Sigmoid colon (tissue), 6 donors: ENCODE measurements at regions not wholly inside any gene's neighbourhood (a gene's known extent, or its start where the extent isn't known, plus 50 kb on each side); places are given as distances from the start of the nearest gene placed in this dataset.

Experiments used
- DNase-seq: peaks from one replicate; pipeline ENCODE4 v3.0.0-alpha.2; 2019
- H3K27ac ChIP-seq, 4 donors: fragments of 200-600 bp; sonication (generic); one replicate each; pipeline ENCODE4 v1.5.1; 2016 to 2019; ENCODE audit warnings: mild to moderate bottlenecking in 1 of 4
- H3K27me3 ChIP-seq, 3 donors: fragments of 200-600 bp; sonication (generic); one replicate each; pipeline ENCODE4 v1.5.1; 2019; ENCODE audit warnings: mild to moderate bottlenecking in 1 of 3
- H3K36me3 ChIP-seq, 4 donors: fragments of 200-600 bp; sonication (generic); one replicate each; pipeline ENCODE4 v1.5.1; 2016 to 2019
- H3K4me1 ChIP-seq, 4 donors: fragments of 200-600 bp; sonication (generic); one replicate each; pipeline ENCODE4 v1.5.1; 2017 to 2019
- H3K4me3 ChIP-seq, 4 donors: fragments of 200-600 bp; sonication (generic); one replicate each; pipeline ENCODE4 v1.5.1; 2017 to 2019; ENCODE audit warnings: mild to moderate bottlenecking in 2 of 4, moderate library complexity in 1 of 4
- H3K9me3 ChIP-seq, 4 donors: fragments of 200-600 bp in 3 of 4; sonication (generic) in 3 of 4; one replicate each; pipeline versions ENCODE4 v1.5.1 to v1.6.1; 2013 to 2019
- CTCF ChIP-seq, 4 experiments: fragments of 450-650 bp in 3 of 4; fragments of 200-600 bp in 1 of 4; IDR thresholded peaks; one replicate each; pipeline ENCODE4 v1.5.1; 2016 to 2019; ENCODE audit warnings: antibody characterized with exemption in 4 of 4, mild to moderate bottlenecking in 3 of 4, moderate library complexity in 2 of 4
- EP300 ChIP-seq, 4 donors: sonication (generic); formaldehyde crosslinking; IDR thresholded peaks; one replicate each; pipeline ENCODE4 v1.6.1; 2017; ENCODE audit warnings: antibody characterized with exemption in 4 of 4
- POLR2A ChIP-seq, 2 donors: fragments of 450-650 bp; IDR thresholded peaks; one replicate each; pipeline ENCODE4 v1.6.1; 2016; ENCODE audit warnings: antibody characterized with exemption in 2 of 2, mild to moderate bottlenecking in 2 of 2, moderate library complexity in 2 of 2
- POLR2AphosphoS5 ChIP-seq, 4 donors: sonication (generic); formaldehyde crosslinking; IDR thresholded peaks; one replicate each; pipeline ENCODE4 v1.6.1; 2017; ENCODE audit warnings: antibody characterized with exemption in 4 of 4
- WGBS, 2 donors: extraction: QIAGEN DNeasy Blood & Tissue Kit; methylation state at CpG; one replicate each; pipeline ENCODE4 v1.1.7; 2013; 5-methylcytosine and 5-hydroxymethylcytosine counted together
- intact Hi-C: fragments of 100-400 bp; cut with DNase I; formaldehyde crosslinking; loops from one replicate; pipeline ENCODE4 v1.15.1; 2023
- donor health status: healthy with polysubstance abuse.
- donor health status: healthy.

- H3K27me3 ChIP-seq, result no peaks in the 10 kb centered on the region
- no peaks in the 10 kb centered on the region for H3K9me3 ChIP-seq
- intact Hi-C loops, result no loop called here
- no peak overlapping the region for H3K27ac ChIP-seq
- TF ChIP-seq EP300 (IDR thresholded peaks at IDR 0.05) (no peak), POLR2AphosphoS5 (IDR thresholded peaks at IDR 0.05) (no peak), POLR2A (IDR thresholded peaks at IDR 0.05) (no peak), CTCF (IDR thresholded peaks at IDR 0.05) (no peak)
- 86 to 91% methylated on average over 2 of the region's 2 CpGs for WGBS, 2 donors
- no peak overlapping the region for H3K4me3 ChIP-seq
- H3K4me1 ChIP-seq, result no peaks in the 10 kb centered on the region
- DNase-seq, result no peak
- H3K36me3 ChIP-seq, result no peaks in the 10 kb centered on the region
Measured at GRCh38 chr3:76078101-76078500, 292.8 kb upstream of the ZNF717 start.

GRCh38 chr3:76083992-76084391 lies 298.6 kb upstream of the ZNF717 start:
- TF ChIP-seq CTCF (IDR thresholded peaks at IDR 0.05) (no peak), POLR2AphosphoS5 (IDR thresholded peaks at IDR 0.05) (no peak), EP300 (IDR thresholded peaks at IDR 0.05) (no peak), POLR2A (IDR thresholded peaks at IDR 0.05) (no peak)
- Histone ChIP-seq H3K36me3 (no peaks in the 10 kb centered on the region), H3K4me1 (no peaks in the 10 kb centered on the region), H3K27ac (no peak overlapping the region), H3K27me3 (no peaks in the 10 kb centered on the region), H3K9me3 (peaks cover 0 to 5% (median under 1%) of the 10 kb centered on the region in 4 donors), H3K4me3 (no peak overlapping the region)
- no peak for DNase-seq
- intact Hi-C loops, result no loop called here
- 78 to 81% methylated on average over 3 of the region's 3 CpGs for WGBS, 2 donors

GRCh38 chr3:76096036-76096435 lies 310.7 kb upstream of the ZNF717 start:
- Histone ChIP-seq H3K27me3 (no peaks in the 10 kb centered on the region), H3K4me3 (no peak overlapping the region), H3K27ac (no peak overlapping the region), H3K4me1 (no peaks in the 10 kb centered on the region), H3K36me3 (no peaks in the 10 kb centered on the region), H3K9me3 (no peaks in the 10 kb centered on the region)
- 42 to 67% methylated on average over 3 of the region's 3 CpGs for WGBS, 2 donors
- intact Hi-C loops, result no loop called here
- TF ChIP-seq EP300 (IDR thresholded peaks at IDR 0.05), result no peak
- TF ChIP-seq CTCF (IDR thresholded peaks at IDR 0.05), result no peak
- no peak for TF ChIP-seq POLR2AphosphoS5 (IDR thresholded peaks at IDR 0.05)
- TF ChIP-seq POLR2A (IDR thresholded peaks at IDR 0.05), result no peak
- no peak for DNase-seq

- Histone ChIP-seq H3K27ac (no peak overlapping the region), H3K9me3 (no peaks in the 10 kb centered on the region), H3K4me1 (no peaks in the 10 kb centered on the region), H3K27me3 (no peaks in the 10 kb centered on the region), H3K4me3 (no peak overlapping the region), H3K36me3 (no peaks in the 10 kb centered on the region)
- no peak for DNase-seq
- WGBS, 2 donors, result 70 to 74% methylated on average over 7 of the region's 7 CpGs
- TF ChIP-seq POLR2A (IDR thresholded peaks at IDR 0.05), result no peak
- TF ChIP-seq EP300 (IDR thresholded peaks at IDR 0.05), result no peak
- no peak for TF ChIP-seq POLR2AphosphoS5 (IDR thresholded peaks at IDR 0.05)
- no peak for TF ChIP-seq CTCF (IDR thresholded peaks at IDR 0.05)
- intact Hi-C loops, result no loop called here
Measured at GRCh38 chr3:76096836-76097588, 311.7 kb upstream of the ZNF717 start.

GRCh38 chr3:76097589-76097969 lies 312.2 kb upstream of the ZNF717 start:
- TF ChIP-seq POLR2AphosphoS5 (IDR thresholded peaks at IDR 0.05) (no peak), CTCF (IDR thresholded peaks at IDR 0.05) (no peak), EP300 (IDR thresholded peaks at IDR 0.05) (no peak), POLR2A (IDR thresholded peaks at IDR 0.05) (no peak)
- 86 to 90% methylated on average over 3 of the region's 3 CpGs for WGBS, 2 donors
- H3K36me3 ChIP-seq, result no peaks in the 10 kb centered on the region
- intact Hi-C loops, result no loop called here
- H3K4me1 ChIP-seq, result no peaks in the 10 kb centered on the region
- DNase-seq, result no peak
- no peak overlapping the region for H3K4me3 ChIP-seq
- H3K9me3 ChIP-seq, result no peaks in the 10 kb centered on the region
- no peak overlapping the region for H3K27ac ChIP-seq
- H3K27me3 ChIP-seq, result no peaks in the 10 kb centered on the region
